Endothelial cell (in vitro differentiated cells): ENCODE measurements at regions not wholly inside any gene's neighbourhood (a gene's known extent, or its start where the extent isn't known, plus 50 kb on each side); places are given as distances from the start of the nearest gene placed in this dataset.
A peak's percentile ranks its signal among the peaks of the same experiment; 100 is the strongest.

Source experiments
- DNase-seq: peaks from one replicate; pipeline ENCODE4 v3.0.0; 2021; ENCODE audit warnings: low spot score
- H3K27ac Mint-ChIP-seq: one replicate; pipeline ENCODE4 v1.8.0; 2021; ENCODE audit warnings: mixed read lengths, inconsistent platforms; ENCODE audit not compliant: unreplicated experiment
- H3K27me3 Mint-ChIP-seq: one replicate; pipeline ENCODE4 v1.8.0; 2021; ENCODE audit warnings: mild to moderate bottlenecking, moderate library complexity, mixed read lengths, inconsistent platforms; ENCODE audit not compliant: unreplicated experiment
- H3K36me3 Mint-ChIP-seq: one replicate; pipeline ENCODE4 v1.8.0; 2021; ENCODE audit warnings: mild to moderate bottlenecking, low read depth, mixed read lengths, inconsistent platforms; ENCODE audit not compliant: unreplicated experiment
- H3K4me1 Mint-ChIP-seq: one replicate; pipeline ENCODE4 v1.8.0; 2021; ENCODE audit warnings: mild to moderate bottlenecking, mixed read lengths, inconsistent platforms; ENCODE audit not compliant: unreplicated experiment
- H3K4me3 Mint-ChIP-seq: one replicate; pipeline ENCODE4 v1.8.0; 2021; ENCODE audit warnings: mild to moderate bottlenecking, mixed read lengths, inconsistent platforms; ENCODE audit not compliant: unreplicated experiment
- H3K9me3 Mint-ChIP-seq: one replicate; pipeline ENCODE4 v1.8.0; 2021; ENCODE audit warnings: mixed read lengths, inconsistent platforms; ENCODE audit not compliant: unreplicated experiment
- TF ChIP-seq, protein P1 (sequence below): fragments of 200-600 bp; sonication (generic); IDR thresholded peaks from one replicate; pipeline ENCODE4 v1.5.0; 2021; ENCODE audit warnings: antibody characterized with exemption; ENCODE audit not compliant: unreplicated experiment

DNA sequence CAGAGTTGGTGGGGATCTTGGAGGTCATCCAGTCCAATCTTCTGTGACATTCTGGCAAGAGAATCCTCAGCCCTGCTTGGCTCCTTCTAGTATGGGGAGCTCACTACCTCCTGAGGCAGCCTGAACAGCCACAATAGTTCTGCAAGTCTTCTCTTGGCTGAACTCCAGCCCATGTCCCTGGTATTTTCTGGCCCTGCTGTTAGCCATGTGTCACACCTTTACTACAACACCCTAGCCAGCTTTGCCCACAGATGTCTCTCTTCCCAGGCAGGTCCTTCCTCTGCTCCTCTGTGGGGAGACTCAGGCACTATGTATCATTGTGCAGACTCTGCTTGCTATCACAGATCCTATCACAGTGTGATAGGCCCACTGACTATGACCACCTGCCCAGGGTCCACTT is 297.7 kb downstream of the CTTN start:
- Mint-ChIP-seq H3K4me1 (peaks cover 21% of the 10 kb centered on the region), H3K9me3 (no peaks in the 10 kb centered on the region), H3K27me3 (peaks cover 14% of the 10 kb centered on the region), H3K36me3 (peaks cover 8% of the 10 kb centered on the region), H3K4me3 (no peak overlapping the region), H3K27ac (no peak overlapping the region)
- DNase-seq: no peak
- TF ChIP-seq, protein P1, sequence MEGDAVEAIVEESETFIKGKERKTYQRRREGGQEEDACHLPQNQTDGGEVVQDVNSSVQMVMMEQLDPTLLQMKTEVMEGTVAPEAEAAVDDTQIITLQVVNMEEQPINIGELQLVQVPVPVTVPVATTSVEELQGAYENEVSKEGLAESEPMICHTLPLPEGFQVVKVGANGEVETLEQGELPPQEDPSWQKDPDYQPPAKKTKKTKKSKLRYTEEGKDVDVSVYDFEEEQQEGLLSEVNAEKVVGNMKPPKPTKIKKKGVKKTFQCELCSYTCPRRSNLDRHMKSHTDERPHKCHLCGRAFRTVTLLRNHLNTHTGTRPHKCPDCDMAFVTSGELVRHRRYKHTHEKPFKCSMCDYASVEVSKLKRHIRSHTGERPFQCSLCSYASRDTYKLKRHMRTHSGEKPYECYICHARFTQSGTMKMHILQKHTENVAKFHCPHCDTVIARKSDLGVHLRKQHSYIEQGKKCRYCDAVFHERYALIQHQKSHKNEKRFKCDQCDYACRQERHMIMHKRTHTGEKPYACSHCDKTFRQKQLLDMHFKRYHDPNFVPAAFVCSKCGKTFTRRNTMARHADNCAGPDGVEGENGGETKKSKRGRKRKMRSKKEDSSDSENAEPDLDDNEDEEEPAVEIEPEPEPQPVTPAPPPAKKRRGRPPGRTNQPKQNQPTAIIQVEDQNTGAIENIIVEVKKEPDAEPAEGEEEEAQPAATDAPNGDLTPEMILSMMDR: no peak

GRCh38 chr11:70696564-70696963 is 298.2 kb downstream of the CTTN start:
- TF ChIP-seq, protein P1: no peak
- no peak for DNase-seq
- Mint-ChIP-seq H3K27me3 (peaks cover 14% of the 10 kb centered on the region), H3K4me1 (peaks cover 21% of the 10 kb centered on the region), H3K4me3 (no peak overlapping the region), H3K9me3 (no peaks in the 10 kb centered on the region), H3K36me3 (peaks cover 8% of the 10 kb centered on the region), H3K27ac (no peak overlapping the region)

DNA sequence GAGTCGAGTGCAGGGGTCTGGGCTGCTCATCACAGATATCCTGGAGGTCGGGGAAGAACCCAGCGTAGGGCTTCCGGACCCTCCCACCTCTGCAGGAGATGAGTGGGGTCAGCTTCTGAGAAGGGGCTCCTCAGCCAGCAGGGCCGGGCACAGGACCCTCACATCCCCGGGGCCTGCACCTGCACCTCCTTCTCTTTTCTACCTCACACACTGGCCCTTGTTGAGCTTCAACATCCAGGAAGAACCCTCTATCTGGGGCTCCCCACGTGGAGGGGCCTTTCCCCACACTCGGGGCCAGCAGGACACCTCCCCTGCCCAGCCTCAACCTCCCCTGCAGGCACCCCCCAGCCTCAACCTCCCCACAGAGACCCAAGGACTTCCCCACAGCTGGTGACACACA is 299.4 kb downstream of the CTTN start:
- H3K4me3 Mint-ChIP-seq: no peak overlapping the region
- no peak overlapping the region for H3K27ac Mint-ChIP-seq
- no peak for DNase-seq
- H3K27me3 Mint-ChIP-seq: peaks cover 14% of the 10 kb centered on the region
- H3K4me1 Mint-ChIP-seq: peaks cover 21% of the 10 kb centered on the region
- H3K9me3 Mint-ChIP-seq: no peaks in the 10 kb centered on the region
- H3K36me3 Mint-ChIP-seq: peaks cover 8% of the 10 kb centered on the region
- TF ChIP-seq, protein P1: no peak

- Mint-ChIP-seq H3K27ac (peak overlapping the region; percentile 93), H3K36me3 (peaks cover 3% of the 10 kb centered on the region), H3K9me3 (no peaks in the 10 kb centered on the region), H3K27me3 (peaks cover 12% of the 10 kb centered on the region), H3K4me1 (peaks cover 21% of the 10 kb centered on the region), H3K4me3 (no peak overlapping the region)
- TF ChIP-seq, protein P1: no peak
- no peak for DNase-seq
Observed at GRCh38 chr11:70698871-70699270, 300.5 kb downstream of the CTTN start.

GRCh38 chr11:70699294-70700221 is 301.2 kb downstream of the CTTN start:
- H3K27me3 Mint-ChIP-seq: peaks cover 16% of the 10 kb centered on the region
- TF ChIP-seq, protein P1: no peak
- H3K4me1 Mint-ChIP-seq: peaks cover 21% of the 10 kb centered on the region
- peaks cover 3% of the 10 kb centered on the region for H3K36me3 Mint-ChIP-seq
- no peaks in the 10 kb centered on the region for H3K9me3 Mint-ChIP-seq
- H3K27ac Mint-ChIP-seq: peak overlapping the region; percentile 93
- peak; percentile 47 for DNase-seq
- peak overlapping the region; percentile 18 for H3K4me3 Mint-ChIP-seq
